GM12878 (cell line): ENCODE measurements at regions not wholly inside any gene's neighbourhood (a gene's known extent, or its start where the extent isn't known, plus 50 kb on each side); places are given as distances from the start of the nearest gene placed in this dataset.

ENCODE experiments used
- ATAC-seq: fragments of 200-7000 bp; cut with Tn5 transposase; 3 replicates; pipeline ENCODE4 v1.9.1; 2020; ENCODE audit warnings: mild to moderate bottlenecking, moderate library complexity
- BruUV-seq: library from RNA; stranded (reverse); fragments of 400-500 nt; replicated peaks from 2 replicates; lab custom pipeline; 2021; lab: Mats Ljungman, UMichigan
- CTCF ChIA-PET: fragments of 300-600 bp; sonication (Branson Sonifier 250); formaldehyde crosslinking; extraction: SDS; loops from one replicate; lab custom pipeline; 2021; ENCODE audit warnings: inconsistent platforms; lab: Yijun Ruan, JAX
- POLR2A ChIA-PET: fragments of 350-600 bp; formaldehyde crosslinking; extraction: SDS; loops from one replicate; lab custom pipeline; 2021; ENCODE audit warnings: inconsistent platforms; lab: Charles Lee
- RAD21 ChIA-PET: fragments of 300-600 bp; sonication (Branson Sonifier 250); formaldehyde crosslinking; loops from one replicate; lab custom pipeline; 2023; ENCODE audit warnings: antibody characterized with exemption; ENCODE audit not compliant: unreplicated experiment; lab: Charles Lee
- SMC1A ChIA-PET: fragments of 300-600 bp; sonication (Branson Sonifier 250); formaldehyde crosslinking; loops from one replicate; lab custom pipeline; 2023; ENCODE audit not compliant: unreplicated experiment, uncharacterized antibody; lab: Charles Lee
- DNase-seq: peaks from one replicate; pipeline ENCODE4 v3.0.0-alpha.2; 2011; ENCODE audit warnings: low read depth, low spot score
- FAIRE-seq: peaks from 3 replicates; lab custom pipeline; 2011; peaks lifted over from hg19 to GRCh38; lab: Jason Lieb, UNC
- H2AFZ ChIP-seq: 2 replicates; pipeline ENCODE4 v1.6.0; 2011; ENCODE audit warnings: low read depth, low read length, control low read depth; ENCODE audit not compliant: control insufficient read depth
- H3K27ac ChIP-seq: 2 replicates; pipeline ENCODE4 v1.5.1; 2011; ENCODE audit warnings: control low read depth; ENCODE audit not compliant: control insufficient read depth, insufficient read depth
- H3K27me3 ChIP-seq, 2 experiments: replicated peaks in 1 of 2; 2 replicates each; pipeline versions ENCODE4 v1.6.0 to v1.6.1; 2011; ENCODE audit warnings: low read length in 1 of 2; ENCODE audit not compliant: control insufficient read depth in 2 of 2, insufficient read depth in 2 of 2
- H3K36me3 ChIP-seq, 2 experiments: 2 replicates each; pipeline ENCODE4 v1.5.1; 2011; ENCODE audit warnings: low read length in 1 of 2; ENCODE audit not compliant: control insufficient read depth in 2 of 2, insufficient read depth in 2 of 2
- H3K4me1 ChIP-seq: 2 replicates; pipeline ENCODE4 v1.6.1; 2011; ENCODE audit warnings: mild to moderate bottlenecking, low read length, moderate library complexity, mixed read lengths; ENCODE audit not compliant: control insufficient read depth, insufficient read depth
- H3K4me2 ChIP-seq: 2 replicates; pipeline ENCODE4 v1.6.0; 2011; ENCODE audit warnings: control low read depth; ENCODE audit not compliant: control insufficient read depth, insufficient read depth
- H3K4me3 ChIP-seq: fragments of 200-600 bp; sonication (generic); 2 replicates; pipeline ENCODE4 v1.5.1; 2016
- H3K79me2 ChIP-seq: 2 replicates; pipeline ENCODE4 v1.6.0; 2011; ENCODE audit warnings: low read length; ENCODE audit not compliant: control insufficient read depth, insufficient read depth
- H3K9ac ChIP-seq: 2 replicates; pipeline ENCODE4 v1.8.0; 2011; ENCODE audit warnings: low read length, control low read depth, mixed read lengths; ENCODE audit not compliant: control insufficient read depth, insufficient read depth
- H3K9me3 ChIP-seq: replicated peaks from 3 replicates; pipeline ENCODE4 v1.5.1; 2011; ENCODE audit warnings: mild to moderate bottlenecking, low read length; ENCODE audit not compliant: control insufficient read depth, insufficient read depth
- H4K20me1 ChIP-seq: 2 replicates; pipeline ENCODE4 v1.6.0; 2011; ENCODE audit not compliant: control insufficient read depth, insufficient read depth
- BACH1 ChIP-seq: fragments of 450-650 bp; IDR thresholded peaks from 2 replicates; pipeline ENCODE4 v1.6.1; 2017; ENCODE audit warnings: mild to moderate bottlenecking, borderline replicate concordance
- CHD1 ChIP-seq: IDR thresholded peaks from 2 replicates; pipeline ENCODE4 v1.6.1; 2012; ENCODE audit warnings: low read depth, low read length, improper control_type of control experiment
- E2F8 ChIP-seq: fragments of 450-650 bp; IDR thresholded peaks from 2 replicates; pipeline ENCODE4 v1.6.1; 2018; ENCODE audit warnings: mild to moderate bottlenecking, low read depth, moderate library complexity; ENCODE audit not compliant: partially characterized antibody
- ETV6 ChIP-seq, 2 experiments: fragments of 450-650 bp in 1 of 2; IDR thresholded peaks in 1 of 2; conservative IDR thresholded peaks in 1 of 2; 2 replicates each; pipeline ENCODE4 v1.6.1; 2014; ENCODE audit warnings: antibody characterized with exemption in 1 of 2, borderline replicate concordance in 1 of 2, low read depth in 1 of 2, mild to moderate bottlenecking in 1 of 2, moderate library complexity in 1 of 2
- HDGF ChIP-seq: fragments of 450-650 bp; IDR thresholded peaks from 2 replicates; pipeline ENCODE4 v1.6.1; 2016; ENCODE audit warnings: antibody characterized with exemption
- MYC ChIP-seq: IDR thresholded peaks from 2 replicates; pipeline ENCODE4 v1.6.1; 2011; ENCODE audit warnings: mild to moderate bottlenecking, low read length, moderate library complexity, inconsistent platforms; ENCODE audit not compliant: insufficient read depth, insufficient replicate concordance, insufficient read length, severe bottlenecking
- NRF1 ChIP-seq: conservative IDR thresholded peaks from 2 replicates; pipeline ENCODE4 v1.6.1; 2011; ENCODE audit warnings: mild to moderate bottlenecking, low read depth, low read length, improper control_type of control experiment
- ZBTB4 ChIP-seq: fragments of 450-650 bp; formaldehyde crosslinking; IDR thresholded peaks from 2 replicates; pipeline ENCODE4 v1.4.0; 2022; ENCODE audit warnings: mild to moderate bottlenecking, moderate library complexity
- ZNF24 ChIP-seq: fragments of 450-650 bp; IDR thresholded peaks from 2 replicates; pipeline ENCODE4 v1.6.1; 2017; ENCODE audit warnings: antibody characterized with exemption, mild to moderate bottlenecking
- WGBS: methylation state at CpG from one replicate; pipeline ENCODE4 v1.1.6; 2016; ENCODE audit warnings: low lambda C conversion rate; ENCODE audit not compliant: insufficient replicate concordance, insufficient coverage; ENCODE audit errors: missing lambda C conversion rate; 5-methylcytosine and 5-hydroxymethylcytosine counted together
- in situ Hi-C: fragments of 300-500 bp; cut with MboI; formaldehyde crosslinking; loops from 9 replicates; pipeline ENCODE4 v1.14.3; 2018; ENCODE audit warnings: mixed read lengths
- intact Hi-C: fragments of 100-400 bp; cut with micrococcal nuclease; formaldehyde crosslinking; loops from one replicate; pipeline ENCODE4 v1.14.2; 2022; ENCODE audit not compliant: unreplicated experiment
- TF ChIP-seq, protein P1 (sequence below): IDR thresholded peaks from 2 replicates; pipeline ENCODE4 v1.6.1; 2011; ENCODE audit warnings: borderline replicate concordance, low read depth, mild to moderate bottlenecking, moderate library complexity, low read length; ENCODE audit not compliant: insufficient read depth, poor library complexity, severe bottlenecking

DNA sequence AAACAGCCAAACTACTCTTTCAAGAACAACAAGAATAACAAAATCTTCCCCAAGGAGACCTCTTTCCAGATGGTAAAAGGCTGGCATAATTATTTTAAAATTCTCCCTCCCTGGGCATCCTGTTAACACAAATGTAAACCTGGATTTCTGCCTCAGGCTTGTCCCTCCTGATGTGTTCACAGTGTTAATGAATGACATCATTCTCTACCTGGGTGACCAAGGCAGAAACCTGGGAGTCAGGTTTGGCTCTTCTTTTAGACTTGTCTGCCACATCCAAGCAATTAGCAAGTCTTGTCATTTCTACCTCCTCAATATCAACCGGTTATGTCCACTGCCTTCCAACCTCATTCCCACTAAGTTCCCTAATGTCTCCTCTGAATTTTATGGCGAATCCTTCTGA, 368.7 kb upstream of the TBL1XR1 start:
- CTCF ChIA-PET = no interaction called here
- in situ Hi-C loops = no loop called here
- 50% methylated on average over 2 of the region's 2 CpGs for WGBS

GRCh38 chr3:177567833-177568232, 370.6 kb upstream of the TBL1XR1 start:
- ATAC-seq (no peak), FAIRE-seq (no peak), DNase-seq (no peak)
- Histone ChIP-seq H3K27me3 (no peaks in the 10 kb centered on the region), H2AFZ (no peak overlapping the region), H4K20me1 (no peaks in the 10 kb centered on the region), H3K79me2 (no peaks in the 10 kb centered on the region), H3K9ac (no peak overlapping the region), H3K4me1 (no peaks in the 10 kb centered on the region), H3K4me3 (no peak overlapping the region), H3K27ac (no peak overlapping the region), H3K9me3 (no peaks in the 10 kb centered on the region), H3K4me2 (no peak overlapping the region), H3K36me3 (no peaks in the 10 kb centered on the region)
- in situ Hi-C loops (no loop called here), intact Hi-C loops (no loop called here)
- ChIA-PET CTCF (no interaction called here), POLR2A (no interaction called here), RAD21 (no interaction called here), SMC1A (interaction anchor here (1.1 kb wide), 1 partner anchor 13 kb away, joined by 3 read pairs; no protein-coding TSS in a partner anchor)
- WGBS = 27% methylated on average over 1 of the region's 1 CpG
- no TSS peak for BruUV-seq
- TF ChIP-seq NRF1 = no peak
- TF ChIP-seq CHD1 = no peak
- TF ChIP-seq, protein P1, sequence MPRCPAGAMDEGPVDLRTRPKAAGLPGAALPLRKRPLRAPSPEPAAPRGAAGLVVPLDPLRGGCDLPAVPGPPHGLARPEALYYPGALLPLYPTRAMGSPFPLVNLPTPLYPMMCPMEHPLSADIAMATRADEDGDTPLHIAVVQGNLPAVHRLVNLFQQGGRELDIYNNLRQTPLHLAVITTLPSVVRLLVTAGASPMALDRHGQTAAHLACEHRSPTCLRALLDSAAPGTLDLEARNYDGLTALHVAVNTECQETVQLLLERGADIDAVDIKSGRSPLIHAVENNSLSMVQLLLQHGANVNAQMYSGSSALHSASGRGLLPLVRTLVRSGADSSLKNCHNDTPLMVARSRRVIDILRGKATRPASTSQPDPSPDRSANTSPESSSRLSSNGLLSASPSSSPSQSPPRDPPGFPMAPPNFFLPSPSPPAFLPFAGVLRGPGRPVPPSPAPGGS = no peak
- TF ChIP-seq ZBTB4 = no peak
- no peak for TF ChIP-seq E2F8
- TF ChIP-seq ETV6 (conservative IDR thresholded peaks at IDR 0.05 in 1 of 2, IDR thresholded peaks at IDR 0.05 in 1 of 2; ENCODE audit: borderline replicate concordance in 1 of 2, low read depth in 1 of 2) = no peak

More for the DNA sequence above, 368.7 kb upstream of the TBL1XR1 start:
- ChIA-PET RAD21 (no interaction called here), POLR2A (no interaction called here), SMC1A (no interaction called here)
- TF ChIP-seq HDGF (no peak), BACH1 (no peak), MYC (no peak), ZNF24 (no peak)
- H3K79me2 ChIP-seq = no peaks in the 10 kb centered on the region
- H3K4me1 ChIP-seq = no peaks in the 10 kb centered on the region
- no peak overlapping the region for H3K27ac ChIP-seq
- H3K9me3 ChIP-seq = no peaks in the 10 kb centered on the region
- no TSS peak for BruUV-seq
- H3K27me3 ChIP-seq = no peaks in the 10 kb centered on the region
- H3K9ac ChIP-seq = no peak overlapping the region
- DNase-seq (no peak), FAIRE-seq (no peak), ATAC-seq (no peak)
- no peak overlapping the region for H3K4me3 ChIP-seq
- no peak overlapping the region for H2AFZ ChIP-seq
- intact Hi-C loops = no loop called here
- H3K36me3 ChIP-seq = no peaks in the 10 kb centered on the region
- no peaks in the 10 kb centered on the region for H4K20me1 ChIP-seq
- H3K4me2 ChIP-seq = no peak overlapping the region
